WERI-Rb-1 (cell line): ENCODE measurements at regions not wholly inside any gene's neighbourhood (a gene's known extent, or its start where the extent isn't known, plus 50 kb on each side); places are given as distances from the start of the nearest gene placed in this dataset.

ENCODE experiments used
- DNase-seq: peaks from one replicate; pipeline ENCODE4 v3.0.0-alpha.2; 2020
- H3K27ac ChIP-seq: fragments of 250-450 bp; sonication (Bioruptor Pico); 2 replicates; pipeline ENCODE4 v1.5.1; 2020; ENCODE audit warnings: mild to moderate bottlenecking, moderate library complexity
- H3K27me3 ChIP-seq: fragments of 250-450 bp; sonication (Bioruptor Pico); 2 replicates; pipeline ENCODE4 v1.5.1; 2021; ENCODE audit warnings: mild to moderate bottlenecking, low read depth, moderate library complexity; ENCODE audit not compliant: insufficient read depth, severe bottlenecking
- H3K36me3 ChIP-seq: fragments of 250-450 bp; sonication (Bioruptor Pico); 2 replicates; pipeline ENCODE4 v1.5.1; 2020; ENCODE audit warnings: mild to moderate bottlenecking, moderate library complexity
- H3K4me3 ChIP-seq: 2 replicates; pipeline ENCODE4 v1.5.1; 2011; ENCODE audit warnings: low read depth, mild to moderate bottlenecking, control low read depth, low read length
- H3K9me3 ChIP-seq: fragments of 250-450 bp; sonication (Bioruptor Pico); 2 replicates; pipeline ENCODE4 v1.5.1; 2021; ENCODE audit warnings: mild to moderate bottlenecking, moderate library complexity; ENCODE audit not compliant: severe bottlenecking
- CTCF ChIP-seq: IDR thresholded peaks from 2 replicates; pipeline ENCODE4 v1.5.1; 2011; ENCODE audit warnings: low read depth, mild to moderate bottlenecking, control low read depth, inconsistent platforms, low read length

GRCh38 chr15:94691169-94691568 lies 459.8 kb downstream of the MCTP2 start:
- Histone ChIP-seq H3K36me3 (no peaks in the 10 kb centered on the region), H3K9me3 (no peaks in the 10 kb centered on the region), H3K4me3 (no peak overlapping the region), H3K27ac (no peak overlapping the region), H3K27me3 (peaks cover 37% of the 10 kb centered on the region)
- TF ChIP-seq CTCF = no peak
- no peak for DNase-seq

GRCh38 chr15:94692710-94693109 lies 461.3 kb downstream of the MCTP2 start:
- Histone ChIP-seq H3K27me3 (peaks cover 27% of the 10 kb centered on the region), H3K27ac (no peak overlapping the region), H3K4me3 (no peak overlapping the region), H3K9me3 (no peaks in the 10 kb centered on the region), H3K36me3 (no peaks in the 10 kb centered on the region)
- no peak for DNase-seq
- no peak for TF ChIP-seq CTCF

GRCh38 chr15:94700211-94700610 lies 468.9 kb downstream of the MCTP2 start:
- no peak for TF ChIP-seq CTCF

GRCh38 chr15:94701281-94701985 lies 470.1 kb downstream of the MCTP2 start:
- TF ChIP-seq CTCF = no peak
- Histone ChIP-seq H3K27me3 (peaks cover 43% of the 10 kb centered on the region), H3K4me3 (no peak overlapping the region), H3K36me3 (no peaks in the 10 kb centered on the region), H3K9me3 (no peaks in the 10 kb centered on the region), H3K27ac (no peak overlapping the region)
- no peak for DNase-seq

More at GRCh38 chr15:94700211-94700610, 468.9 kb downstream of the MCTP2 start:
- H3K27ac ChIP-seq = no peak overlapping the region
- H3K9me3 ChIP-seq = no peaks in the 10 kb centered on the region
- no peak overlapping the region for H3K4me3 ChIP-seq
- DNase-seq = no peak
- peaks cover 48% of the 10 kb centered on the region for H3K27me3 ChIP-seq
- no peaks in the 10 kb centered on the region for H3K36me3 ChIP-seq

- no peak for DNase-seq
- H3K27ac ChIP-seq = no peak overlapping the region
- no peaks in the 10 kb centered on the region for H3K9me3 ChIP-seq
- no peak for TF ChIP-seq CTCF
- no peak overlapping the region for H3K4me3 ChIP-seq
- no peaks in the 10 kb centered on the region for H3K36me3 ChIP-seq
- peaks cover 44% of the 10 kb centered on the region for H3K27me3 ChIP-seq
Measured at GRCh38 chr15:94703596-94703995, 472.2 kb downstream of the MCTP2 start.

GRCh38 chr15:94704421-94704820 lies 473.1 kb downstream of the MCTP2 start:
- no peak for TF ChIP-seq CTCF
- Histone ChIP-seq H3K27ac (no peak overlapping the region), H3K4me3 (no peak overlapping the region), H3K9me3 (no peaks in the 10 kb centered on the region), H3K27me3 (peaks cover 51% of the 10 kb centered on the region), H3K36me3 (no peaks in the 10 kb centered on the region)
- DNase-seq = no peak
